Activated T-cell treated with anti-CD3 and anti-CD28 coated beads, Interleukin-2, amount 50 U/mL, for 48 hours (primary cell): ENCODE measurements at regions not wholly inside any gene's neighbourhood (a gene's known extent, or its start where the extent isn't known, plus 50 kb on each side); places are given as distances from the start of the nearest gene placed in this dataset.
"Not testable (repeated sequence)": the region's sequence is repeated elsewhere in the genome, so short reads cannot be mapped to it uniquely, and the experiment has no call there.

ENCODE experiments used
- DNase-seq, 2 experiments: peaks; one replicate each; pipeline ENCODE4 v3.0.0-alpha.2; 2020

DNA sequence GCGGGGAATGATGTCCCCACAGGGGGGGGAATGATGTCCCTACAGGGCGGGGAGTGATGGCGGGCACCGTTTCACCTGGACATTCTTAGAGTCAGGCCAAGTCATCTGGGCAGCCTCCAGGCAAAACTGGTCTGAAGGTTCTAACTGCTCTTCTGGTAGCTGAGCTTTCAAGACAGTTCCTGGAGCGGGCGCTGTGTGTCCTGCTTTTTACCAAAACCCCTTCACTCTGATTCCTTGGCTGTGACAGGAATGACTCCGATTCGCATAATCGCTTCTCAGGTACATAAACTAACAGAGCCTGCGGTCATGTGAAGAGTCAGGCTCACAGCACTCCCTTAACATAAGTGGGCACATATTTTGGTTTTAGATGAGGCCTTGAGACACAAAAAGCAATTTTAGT, 836.0 kb downstream of the TRIML1 start:
- DNase-seq, result no peak

DNA sequence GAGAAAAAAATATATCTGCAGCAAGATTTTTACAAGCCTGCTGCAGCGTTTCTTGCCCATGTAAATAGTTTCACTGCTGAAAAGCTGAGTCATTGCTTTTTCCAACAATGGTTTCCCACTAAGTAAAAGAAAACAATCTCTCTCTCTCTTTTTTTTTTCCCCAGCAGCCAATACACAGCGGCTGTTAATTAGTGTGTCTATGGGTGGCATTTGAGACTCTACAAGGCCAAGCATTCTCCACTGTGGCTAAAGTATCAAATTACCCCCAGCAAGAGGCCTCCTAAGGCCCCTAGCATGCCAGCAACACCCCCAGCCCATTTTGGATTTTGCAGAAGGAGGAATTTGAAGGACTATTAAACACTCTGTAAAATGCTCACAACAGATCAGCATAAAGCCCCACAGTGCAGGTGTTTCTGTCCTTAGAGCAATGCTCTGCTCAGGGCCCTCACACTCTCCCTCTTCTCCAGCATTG, 837.4 kb downstream of the TRIML1 start:
- no peak for DNase-seq

DNA sequence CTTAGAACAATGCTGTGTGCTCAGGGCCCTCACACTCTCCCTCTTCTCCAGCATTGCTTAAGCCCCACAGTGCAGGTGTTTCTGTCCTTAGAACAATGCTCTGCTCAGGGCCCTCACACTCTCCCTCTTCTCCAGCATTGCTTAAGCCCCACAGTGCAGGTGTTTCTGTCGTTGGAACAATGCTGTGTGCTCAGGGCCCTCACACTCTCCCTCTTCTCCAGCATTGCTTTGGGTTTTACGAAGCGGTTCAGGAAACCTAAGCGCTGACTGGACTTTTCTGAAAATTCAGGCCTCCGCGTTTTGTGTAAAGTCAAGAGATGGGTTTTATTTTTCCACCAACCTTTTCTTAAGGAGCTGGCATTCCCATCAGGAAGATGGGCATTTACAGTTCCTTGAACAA, 838.0 kb downstream of the TRIML1 start:
- not testable (repeated sequence) for DNase-seq

DNA sequence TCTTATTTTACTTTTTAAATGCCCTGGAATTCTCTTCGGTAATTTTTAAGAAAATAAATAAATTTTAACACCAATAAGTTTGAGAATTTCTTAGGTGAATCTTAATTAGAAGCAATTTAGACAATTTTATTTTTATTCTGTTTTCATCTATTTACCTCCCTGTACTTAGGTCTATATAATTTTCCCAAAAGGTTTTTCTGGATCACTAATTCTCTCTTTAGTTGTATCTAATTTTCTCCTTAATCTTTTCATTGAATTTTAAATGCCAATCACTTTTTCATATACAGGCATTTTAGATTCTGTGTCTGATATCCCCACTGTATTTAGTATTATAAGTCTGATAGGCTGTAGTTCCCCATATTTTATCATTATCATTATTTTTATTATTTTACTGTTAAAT, 845.3 kb downstream of the TRIML1 start:
- DNase-seq, result no peak

DNA sequence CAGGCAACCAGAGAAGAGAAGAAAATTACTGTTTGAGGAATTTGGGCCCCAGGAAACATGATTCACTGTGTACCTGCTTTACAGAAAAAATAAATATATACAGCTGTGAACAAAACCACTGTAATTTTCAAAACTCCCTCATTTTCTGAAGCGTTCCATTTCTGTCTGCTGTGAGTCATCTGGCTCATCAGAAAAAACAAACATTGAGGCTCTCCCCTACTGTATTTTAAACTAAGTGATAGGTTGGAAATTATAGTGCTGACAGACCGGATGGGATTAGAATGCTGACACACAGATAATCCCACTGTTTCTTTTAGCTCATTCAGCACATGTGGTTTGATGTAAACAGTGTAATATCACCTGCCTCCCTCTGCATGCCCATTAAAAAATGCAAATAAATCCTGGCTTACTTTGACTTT, 847.0 kb downstream of the TRIML1 start:
- no peak for DNase-seq

DNA sequence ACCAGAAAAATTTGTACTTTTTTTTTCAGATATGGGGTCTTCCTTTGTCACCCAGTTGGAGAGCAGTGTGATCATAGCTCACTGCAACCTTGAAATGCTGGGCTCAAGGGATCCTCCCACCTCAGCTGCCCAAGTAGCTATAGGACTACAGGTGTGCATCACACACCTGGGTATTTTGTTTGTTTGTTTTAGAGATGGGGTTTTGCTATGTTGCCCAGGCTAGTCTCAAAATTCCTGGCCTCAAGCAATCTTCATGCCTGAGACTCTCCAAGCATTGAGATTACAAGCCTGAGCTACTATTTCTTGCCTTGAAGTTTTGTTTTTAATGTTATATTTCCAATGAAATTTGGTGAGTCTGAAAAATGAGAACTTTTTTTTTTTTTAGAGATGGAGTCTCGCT, 847.8 kb downstream of the TRIML1 start:
- no peak for DNase-seq

DNA sequence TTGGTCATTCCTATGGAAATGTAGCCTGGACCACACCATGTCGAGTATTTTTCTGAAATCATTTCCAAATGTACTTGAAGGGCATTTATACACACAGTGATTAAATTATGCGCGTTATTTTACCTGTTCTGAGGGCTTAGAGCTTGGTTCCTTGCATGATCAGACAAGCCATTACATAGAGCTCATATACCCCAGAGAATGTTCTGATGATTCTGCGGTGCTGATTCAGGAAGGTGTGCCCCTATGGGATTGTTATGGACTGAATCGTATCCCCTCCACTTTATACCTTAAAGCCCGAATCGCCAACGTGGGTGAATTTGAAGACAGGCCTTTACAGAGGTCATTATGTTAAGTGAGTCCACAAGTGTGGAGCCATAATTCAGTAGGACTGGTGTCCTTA, 848.9 kb downstream of the TRIML1 start:
- DNase-seq, result no peak

DNA sequence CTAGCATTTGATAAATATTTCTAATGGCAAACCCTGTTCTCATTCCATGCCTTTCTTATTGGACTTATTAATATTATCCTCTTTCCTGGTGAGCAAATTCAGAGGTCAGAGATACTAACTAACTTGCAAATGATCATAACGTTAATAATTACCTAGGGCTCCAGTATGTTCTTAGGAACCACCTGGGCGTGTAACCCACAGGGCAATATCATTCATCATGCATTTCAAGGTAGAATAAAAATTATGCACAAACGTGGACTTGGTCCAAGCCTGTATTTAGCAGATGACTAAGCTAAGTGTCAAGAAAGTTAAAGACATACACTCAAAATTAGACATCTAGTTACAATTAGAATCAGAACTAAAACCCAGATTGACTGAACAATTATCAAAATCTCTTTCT, 850.1 kb downstream of the TRIML1 start:
- DNase-seq, result no peak

DNA sequence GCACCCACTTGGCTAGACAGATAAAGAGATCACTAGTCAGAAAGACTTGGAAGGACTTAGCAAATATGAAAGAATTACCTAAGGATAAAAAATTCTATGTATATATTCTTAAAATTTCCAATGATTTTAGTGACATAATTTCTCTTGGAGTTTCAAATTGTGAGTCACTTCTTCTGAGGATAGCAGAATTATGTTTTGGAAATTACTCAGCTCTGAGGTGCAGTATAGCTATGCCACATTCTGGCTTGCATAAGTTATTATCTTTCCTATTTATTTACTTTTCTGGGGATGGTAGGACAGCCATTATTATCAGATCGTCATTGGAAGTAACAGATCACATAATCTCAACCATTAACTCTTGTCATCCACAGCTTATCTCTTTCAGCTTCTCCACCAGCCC, 853.5 kb downstream of the TRIML1 start:
- DNase-seq, result no peak

DNA sequence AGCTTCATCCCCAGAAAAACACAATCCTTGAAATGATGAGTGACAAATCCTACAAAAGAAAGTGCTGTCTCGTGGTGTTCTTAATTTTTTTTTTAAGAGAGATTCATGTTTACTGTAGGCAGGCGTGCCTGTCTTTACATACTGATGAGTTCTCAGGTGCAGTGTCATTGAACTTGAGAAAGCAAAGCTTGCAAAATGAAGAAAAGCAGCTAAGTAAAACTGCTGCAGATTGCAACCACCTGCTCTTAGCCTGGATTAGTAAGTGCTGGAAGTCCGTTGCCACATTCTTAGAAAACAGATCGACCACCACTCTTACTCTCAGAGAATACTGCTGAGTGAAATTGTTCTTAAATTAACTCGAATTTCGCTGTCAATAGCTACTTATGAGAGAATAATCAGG, 854.6 kb downstream of the TRIML1 start:
- DNase-seq, result no peak

DNA sequence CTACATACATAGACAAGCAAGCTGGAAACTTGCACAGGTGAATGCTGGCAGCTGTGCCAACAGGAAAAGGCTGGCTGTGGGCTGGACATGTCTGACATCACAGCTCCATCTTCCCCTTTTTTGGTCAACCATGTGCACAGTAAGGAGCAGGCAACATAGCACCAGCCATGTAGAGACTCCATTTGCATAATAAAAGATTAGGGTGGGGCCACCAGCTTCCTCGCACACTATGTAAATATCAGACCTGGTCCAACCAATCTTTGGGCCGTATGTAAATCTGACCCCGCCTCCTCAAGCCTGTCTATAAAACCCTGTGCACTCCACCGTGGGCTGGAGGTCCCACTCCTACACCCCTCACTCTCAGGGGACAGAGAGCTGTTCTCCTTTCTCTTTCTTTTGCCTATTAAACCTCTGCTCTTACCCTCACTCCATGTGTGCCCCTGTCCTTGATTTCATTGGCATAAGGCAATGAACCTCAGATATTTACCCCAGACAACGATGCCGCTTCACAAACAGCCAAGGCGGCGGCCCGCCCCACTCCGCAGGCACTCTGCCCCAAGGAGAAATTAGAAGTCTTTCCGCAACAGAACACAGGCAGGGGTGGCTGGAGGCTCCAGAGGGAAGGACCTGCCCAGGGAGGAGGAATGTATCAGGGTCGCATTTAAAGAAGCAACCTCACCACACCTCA, 862.2 kb downstream of the TRIML1 start:
- no peak for DNase-seq

DNA sequence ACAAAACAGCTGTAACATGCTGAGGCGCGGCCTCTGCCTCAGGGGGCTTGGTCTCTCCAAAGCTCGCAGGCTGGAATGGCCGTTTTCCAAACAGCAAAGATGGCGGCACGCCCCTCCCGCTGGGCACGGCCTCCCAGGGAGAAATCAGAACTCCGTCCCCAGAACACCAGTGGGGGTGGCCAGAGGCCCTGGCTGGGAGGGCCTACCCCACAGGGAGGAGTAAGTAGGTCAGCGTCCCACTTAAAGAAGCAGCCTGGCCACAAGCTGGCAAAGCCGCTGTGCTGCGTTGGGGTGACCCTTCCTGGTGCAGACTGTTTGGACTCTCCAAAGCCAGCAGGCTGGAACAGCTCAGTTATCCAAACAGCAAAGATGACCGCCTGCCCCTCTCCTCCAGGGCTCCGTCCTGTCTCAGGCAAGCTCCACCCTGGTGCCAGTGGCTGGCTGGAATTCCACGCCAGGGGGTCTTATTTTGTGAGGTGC, 862.8 kb downstream of the TRIML1 start:
- DNase-seq, result no peak

DNA sequence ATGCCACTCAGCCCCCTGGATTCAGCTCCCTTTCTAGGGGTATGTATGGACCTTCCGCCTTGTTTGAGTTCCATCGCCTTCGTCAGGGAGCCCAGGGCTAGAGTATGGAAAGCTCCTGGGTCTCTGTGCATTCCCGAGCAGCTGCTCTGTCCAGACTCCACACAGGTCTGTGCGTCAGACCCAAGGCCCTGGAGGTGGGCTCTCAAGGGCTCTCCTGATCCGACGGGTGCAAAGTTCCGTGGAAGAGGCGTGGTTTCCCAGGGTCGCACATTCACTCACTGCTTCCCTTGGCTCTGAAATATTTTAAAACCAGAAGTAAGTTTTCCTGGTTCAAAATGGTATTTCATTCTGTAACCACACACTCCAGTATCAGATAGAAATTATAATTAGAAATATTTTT, 863.2 kb downstream of the TRIML1 start:
- DNase-seq, result no peak

DNA sequence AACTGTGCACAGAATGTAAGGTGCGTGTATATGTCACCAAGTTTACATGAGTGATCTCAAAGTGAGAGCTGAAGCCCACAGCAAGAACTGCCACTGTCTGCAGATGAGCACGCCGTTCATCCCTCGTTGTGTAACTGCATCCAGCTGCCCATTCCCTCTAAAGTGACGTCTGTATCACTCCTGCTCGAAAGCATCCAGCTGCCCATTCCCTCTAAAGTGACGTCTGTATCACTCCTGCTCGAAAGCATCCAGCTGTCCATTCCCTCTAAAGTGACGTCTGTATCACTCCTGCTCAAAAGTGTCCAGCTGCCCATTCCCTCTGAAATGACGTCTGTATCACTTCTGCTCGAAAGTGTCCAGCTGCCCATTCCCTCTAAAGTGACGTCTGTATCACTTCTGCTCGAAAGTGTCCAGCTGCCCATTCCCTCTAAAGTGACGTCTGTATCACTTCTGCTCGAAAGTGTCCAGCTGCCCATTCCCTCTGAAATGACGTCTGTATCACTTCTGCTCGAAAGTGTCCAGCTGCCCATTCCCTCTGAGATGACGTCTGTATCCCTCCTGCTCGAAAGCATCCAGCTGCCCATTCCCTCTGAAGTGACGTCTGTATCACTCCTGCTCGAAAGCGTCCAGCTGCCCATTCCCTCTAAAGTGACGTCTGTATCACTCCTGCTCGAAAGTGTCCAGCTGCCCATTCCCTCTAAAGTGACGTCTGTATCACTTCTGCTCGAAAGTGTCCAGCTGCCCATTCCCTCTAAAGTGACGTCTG, 871.4 kb downstream of the TRIML1 start:
- DNase-seq, result not testable (repeated sequence)

DNA sequence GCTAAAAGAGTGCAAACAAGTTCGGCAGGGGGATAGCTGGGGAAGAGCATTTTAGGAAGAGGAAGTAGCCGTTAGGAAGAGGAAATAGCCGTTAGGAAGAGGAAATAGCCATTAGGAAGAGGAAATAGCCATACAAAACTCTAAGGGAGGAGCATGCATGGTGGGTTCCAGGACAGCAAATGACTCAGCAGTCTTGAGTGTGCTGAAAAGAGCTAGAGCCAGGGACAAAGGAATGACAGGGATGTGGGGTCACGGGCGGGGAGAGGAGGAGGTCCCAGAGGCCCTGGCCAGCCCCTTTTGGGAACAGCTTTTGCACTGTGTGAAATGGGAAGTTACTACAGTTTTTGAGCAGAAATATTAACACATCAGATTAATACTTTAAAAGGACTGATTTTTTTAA, 882.6 kb downstream of the TRIML1 start:
- DNase-seq, result no peak

DNA sequence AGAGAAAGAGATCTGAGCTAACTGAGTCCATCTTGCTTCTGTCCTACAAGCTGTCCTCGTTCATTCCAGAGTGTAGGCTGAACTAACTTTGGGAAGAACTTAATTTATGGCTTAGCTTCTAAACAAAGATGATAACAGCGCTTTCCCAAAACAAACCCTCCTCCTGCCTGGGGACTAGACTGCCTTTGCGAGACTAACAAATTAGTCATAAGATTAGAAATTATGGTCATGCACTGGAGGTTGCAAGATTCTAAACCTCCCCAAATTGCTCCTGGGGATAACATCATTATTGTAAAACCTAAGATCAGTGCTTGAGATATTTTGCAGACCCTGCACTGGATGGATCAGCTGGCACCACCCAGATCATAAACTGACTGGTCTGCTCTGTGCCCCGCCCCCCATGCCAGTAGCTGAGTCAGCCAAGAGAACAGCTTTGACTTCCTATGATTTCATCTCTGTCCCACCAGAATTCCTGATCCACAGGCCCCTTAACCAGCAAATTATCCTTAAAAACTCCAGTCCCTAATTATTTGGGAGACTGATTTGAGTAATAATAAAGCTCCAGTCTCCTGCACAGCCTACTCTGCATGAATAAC, 883.3 kb downstream of the TRIML1 start:
- DNase-seq, result no peak

DNA sequence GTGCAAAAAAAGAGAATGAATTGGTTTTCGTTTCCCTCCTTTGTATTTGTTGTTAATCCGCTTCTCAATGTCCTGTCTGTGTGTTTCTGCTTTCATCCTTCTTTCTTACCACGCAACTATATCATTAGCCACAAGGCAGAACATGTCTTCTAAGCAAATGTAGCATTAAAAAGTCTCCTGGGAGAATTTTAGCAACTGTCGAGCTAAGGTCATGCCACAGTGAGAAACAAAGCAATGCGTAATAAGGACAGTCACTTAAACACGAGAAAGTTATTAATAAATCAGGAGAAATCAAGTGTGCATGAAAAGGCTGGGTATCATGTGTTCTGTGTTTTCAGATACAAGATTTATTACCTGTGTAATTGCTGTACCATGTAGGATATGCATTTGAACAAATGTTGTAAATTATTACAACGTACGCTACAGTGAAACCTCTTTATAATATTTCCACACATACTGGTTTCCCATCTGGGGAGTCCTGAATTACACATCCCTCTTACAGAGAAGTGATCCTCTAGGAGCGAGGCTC, 890.8 kb downstream of the TRIML1 start:
- DNase-seq, result no peak

DNA sequence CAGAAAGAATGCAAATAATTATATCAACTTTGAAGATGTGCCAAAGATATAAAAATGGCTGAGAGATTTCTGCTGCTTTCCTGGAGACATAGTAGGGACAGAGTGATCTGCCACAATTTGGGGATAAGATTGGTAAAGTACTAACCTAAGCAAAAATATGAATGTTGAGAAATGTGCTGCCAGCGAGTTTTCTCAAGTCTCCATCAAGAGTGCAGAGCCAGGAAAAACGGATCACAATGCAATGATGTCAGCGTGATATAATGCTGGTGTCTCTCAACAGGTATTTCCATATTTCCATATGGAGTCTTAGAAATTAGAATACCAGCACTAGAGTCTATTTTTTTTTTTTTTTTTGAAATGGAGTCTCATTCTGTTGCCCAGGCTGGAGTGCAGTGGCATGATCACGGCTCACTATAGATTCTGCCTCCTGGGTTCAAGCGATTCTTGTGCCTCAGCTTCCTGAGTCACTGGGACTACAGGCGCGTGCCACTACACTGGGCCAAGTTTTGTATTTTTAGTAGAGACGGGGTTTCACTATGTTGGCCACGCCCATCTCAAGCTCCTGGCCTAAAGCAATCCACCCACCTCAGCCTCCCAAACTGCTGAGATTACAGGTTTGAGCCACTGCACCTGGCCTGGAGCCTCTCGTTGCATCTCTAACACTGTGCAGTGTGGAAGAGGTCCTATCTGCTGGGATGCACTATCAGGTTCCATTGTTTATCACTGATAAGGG, 893.5 kb downstream of the TRIML1 start:
- no peak for DNase-seq

DNA sequence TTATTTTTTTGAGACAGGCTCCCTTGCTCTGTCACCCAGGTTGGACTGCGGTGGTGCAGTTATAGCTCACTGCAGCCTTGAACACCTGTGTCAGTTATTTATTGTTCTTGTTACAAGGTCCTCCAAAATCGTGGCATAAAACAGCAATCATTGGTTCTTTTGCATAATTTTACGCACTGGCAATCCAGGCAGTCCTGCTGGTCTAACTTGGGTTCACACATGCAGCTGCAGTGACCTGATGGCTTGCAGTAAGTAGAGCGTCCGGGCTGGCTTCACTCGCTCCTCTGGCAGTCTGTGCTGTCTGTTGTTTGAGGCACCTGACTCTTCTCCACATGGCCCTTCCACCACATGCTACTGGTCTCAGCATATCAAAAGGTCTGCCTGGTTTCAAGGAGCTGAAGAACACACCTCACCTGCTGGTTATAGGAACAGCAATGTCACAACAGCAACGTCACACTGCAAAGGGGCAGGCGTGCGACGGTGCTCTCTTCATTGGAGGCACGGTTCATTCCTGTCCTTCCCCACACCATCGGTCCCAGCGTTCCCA, 894.6 kb downstream of the TRIML1 start:
- DNase-seq, result no peak

DNA sequence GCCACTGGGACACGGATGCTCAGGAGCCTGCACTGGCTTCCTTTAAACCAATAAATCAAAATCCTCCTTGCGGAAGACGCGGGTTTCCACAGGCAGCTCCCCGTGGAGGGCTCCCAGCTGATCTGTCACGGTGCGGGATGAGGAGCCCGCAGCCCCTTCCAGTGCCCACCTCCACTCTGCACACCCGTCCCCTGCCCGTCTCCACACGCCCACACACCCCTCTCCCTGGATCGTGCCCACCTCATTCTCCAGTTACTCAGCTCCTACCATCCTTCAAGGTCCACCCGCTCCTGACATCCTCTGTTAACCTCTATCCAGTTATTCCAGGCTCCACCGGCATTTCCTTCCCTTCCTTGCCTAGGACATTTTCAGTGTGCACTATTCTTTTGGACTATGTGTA, 895.9 kb downstream of the TRIML1 start:
- no peak for DNase-seq

DNA sequence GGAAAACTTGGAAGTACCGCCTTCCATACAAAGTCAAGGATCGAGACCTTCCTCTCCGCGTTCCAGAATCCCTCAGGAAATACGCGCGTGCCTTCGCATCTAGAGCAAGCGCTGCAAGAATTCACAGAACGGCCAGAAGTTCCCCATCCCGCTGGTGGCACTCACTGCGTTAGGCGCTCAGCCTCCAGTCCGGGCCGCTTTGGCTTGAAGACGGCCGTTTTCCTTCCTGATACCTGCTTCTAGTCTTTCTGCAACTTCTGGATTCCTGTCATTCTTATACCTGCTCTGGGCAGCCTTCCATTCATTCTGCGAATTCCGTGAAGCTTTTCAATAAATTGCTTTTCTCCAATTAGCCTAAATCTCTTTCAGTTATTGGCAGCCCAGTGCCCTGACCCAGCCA, 896.4 kb downstream of the TRIML1 start:
- no peak for DNase-seq

DNA sequence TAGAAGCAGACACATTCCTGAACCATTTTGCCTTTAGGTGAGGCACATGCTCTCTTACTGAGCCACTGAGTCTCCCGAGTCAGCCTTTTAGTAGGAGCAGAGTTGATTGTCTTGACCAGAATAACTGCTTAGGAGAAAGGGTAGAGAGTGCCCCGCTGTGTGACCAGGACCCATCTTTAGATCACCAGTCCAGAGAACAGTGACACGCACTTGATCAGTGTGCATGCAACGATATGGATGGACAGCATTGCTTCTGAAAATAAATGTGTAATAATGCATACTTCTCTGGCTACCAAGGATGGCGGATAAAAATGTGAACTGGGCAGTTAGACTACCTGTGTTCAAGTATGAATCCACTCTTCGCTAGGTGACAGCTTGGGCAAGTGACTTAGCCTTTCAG, 897.7 kb downstream of the TRIML1 start:
- DNase-seq, result no peak

DNA sequence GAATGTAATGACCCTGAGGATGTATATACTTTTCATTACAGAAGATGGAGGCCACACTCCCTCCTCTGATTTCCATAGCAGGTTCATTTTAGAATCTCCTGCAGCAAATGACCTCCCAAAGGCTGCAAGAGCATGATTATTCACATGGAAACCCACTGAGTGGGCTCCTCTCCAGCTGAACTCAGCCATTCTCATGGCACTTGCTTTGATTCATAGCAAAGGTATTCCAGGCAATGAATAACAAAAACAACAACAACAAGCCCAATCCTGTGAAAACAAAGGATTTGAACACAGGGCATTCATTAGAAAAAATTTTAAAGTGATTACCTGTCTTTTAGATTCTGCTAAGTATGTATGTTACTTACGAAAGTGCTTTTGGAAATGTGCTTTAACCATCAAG, 894.0 kb upstream of the FRG1 start:
- DNase-seq, result no peak
